A549 (cell line): ENCODE measurements at regions not wholly inside any gene's neighbourhood (a gene's known extent, or its start where the extent isn't known, plus 50 kb on each side); places are given as distances from the start of the nearest gene placed in this dataset.

ENCODE experiments used
- CHD2 ChIP-seq: fragments of 150-350 bp; IDR thresholded peaks from 2 replicates; pipeline ENCODE4 v1.6.1; 2014; ENCODE audit warnings: low read length; ENCODE audit not compliant: partially characterized antibody
- EP300 ChIP-seq, 2 experiments: fragments of >200 bp; sonication (Bioruptor Twin); formaldehyde crosslinking; IDR thresholded peaks; 2 replicates in 1 of 2; 3 replicates in 1 of 2; pipeline ENCODE4 v1.6.1; 2016 to 2017
- FOXS1 ChIP-seq: fragments of 250-450 bp; sonication (Bioruptor Pico); IDR thresholded peaks from 2 replicates; pipeline ENCODE4 v1.5.0; 2020; ENCODE audit warnings: mild to moderate bottlenecking, moderate library complexity
- HDAC2 ChIP-seq: fragments of 200-600 bp; sonication (generic); IDR thresholded peaks from 2 replicates; pipeline ENCODE4 v1.6.1; 2016
- NPAS2 ChIP-seq: fragments of 250-450 bp; sonication (Bioruptor Pico); IDR thresholded peaks from 2 replicates; pipeline ENCODE4 v1.8.0; 2022; ENCODE audit warnings: mild to moderate bottlenecking, moderate library complexity, borderline replicate concordance
- POLR2AphosphoS2 ChIP-seq: conservative IDR thresholded peaks from 2 replicates; pipeline ENCODE4 v1.6.1; 2012; ENCODE audit warnings: low read length, improper control_type of control experiment, inconsistent platforms
- RAD21 ChIP-seq, 2 experiments: fragments of >200 bp in 1 of 2; sonication (Bioruptor Twin) in 1 of 2; formaldehyde crosslinking in 1 of 2; IDR thresholded peaks in 1 of 2; conservative IDR thresholded peaks in 1 of 2; 2 replicates in 1 of 2; 3 replicates in 1 of 2; pipeline ENCODE4 v1.6.1; 2012 to 2018; ENCODE audit warnings: inconsistent platforms in 1 of 2
- SREBF2 ChIP-seq: fragments of 450-650 bp; IDR thresholded peaks from 2 replicates; pipeline ENCODE4 v1.6.1; 2014; ENCODE audit warnings: mild to moderate bottlenecking, moderate library complexity
- ZNF302 ChIP-seq: fragments of 250-450 bp; sonication (Bioruptor Pico); IDR thresholded peaks from 2 replicates; pipeline ENCODE4 v1.9.0; 2021; ENCODE audit warnings: inconsistent platforms, mild to moderate bottlenecking, moderate library complexity
- TF ChIP-seq, protein P1 (sequence below): fragments of >200 bp; sonication (Bioruptor Twin); formaldehyde crosslinking; IDR thresholded peaks from 3 replicates; pipeline ENCODE4 v1.5.1; 2016
- TF ChIP-seq, protein P2 (sequence below): fragments of 200-600 bp; sonication (generic); IDR thresholded peaks from 2 replicates; pipeline ENCODE4 v1.6.1; 2016; ENCODE audit warnings: antibody characterized with exemption, mild to moderate bottlenecking, moderate library complexity
- TF ChIP-seq, protein P3 (sequence below): fragments of >200 bp; sonication (Bioruptor Twin); formaldehyde crosslinking; IDR thresholded peaks from 3 replicates; pipeline ENCODE4 v1.6.1; 2016

DNA sequence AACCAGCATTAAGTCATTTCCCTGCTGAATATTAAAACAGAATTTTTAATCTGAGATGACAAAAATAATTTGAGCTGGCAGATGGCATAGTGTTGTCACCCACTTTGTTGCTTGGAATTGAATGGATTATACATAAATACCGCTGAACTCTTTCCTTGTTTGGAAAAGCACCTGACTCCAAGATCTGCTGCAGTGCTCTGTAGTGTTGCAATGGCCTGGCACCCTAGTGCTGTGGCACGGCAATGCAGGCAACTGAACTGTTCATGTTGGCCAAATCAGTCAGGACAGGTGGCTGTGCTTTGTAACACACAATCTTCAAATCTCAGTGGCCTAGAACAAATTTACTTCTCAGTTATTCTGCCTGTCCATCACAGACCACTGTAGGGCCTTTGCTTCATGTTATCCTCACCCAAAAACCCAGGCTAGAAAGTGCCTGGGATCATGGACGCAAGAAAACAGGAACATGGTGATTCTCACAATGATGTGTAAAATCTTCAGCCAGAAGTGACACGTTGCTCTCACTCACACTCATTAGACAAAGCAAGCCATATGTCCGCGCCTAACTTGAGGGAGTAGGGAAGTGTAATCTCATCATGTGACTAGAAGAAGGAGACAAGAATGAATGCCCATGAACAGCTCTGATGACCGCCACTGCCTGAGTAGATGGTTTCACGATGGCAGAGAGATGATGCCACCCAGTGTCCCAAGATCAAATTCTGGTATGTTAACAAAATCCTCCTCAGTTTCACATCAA lies 191.9 kb upstream of the PUM3 start:
- TF ChIP-seq, protein P1, sequence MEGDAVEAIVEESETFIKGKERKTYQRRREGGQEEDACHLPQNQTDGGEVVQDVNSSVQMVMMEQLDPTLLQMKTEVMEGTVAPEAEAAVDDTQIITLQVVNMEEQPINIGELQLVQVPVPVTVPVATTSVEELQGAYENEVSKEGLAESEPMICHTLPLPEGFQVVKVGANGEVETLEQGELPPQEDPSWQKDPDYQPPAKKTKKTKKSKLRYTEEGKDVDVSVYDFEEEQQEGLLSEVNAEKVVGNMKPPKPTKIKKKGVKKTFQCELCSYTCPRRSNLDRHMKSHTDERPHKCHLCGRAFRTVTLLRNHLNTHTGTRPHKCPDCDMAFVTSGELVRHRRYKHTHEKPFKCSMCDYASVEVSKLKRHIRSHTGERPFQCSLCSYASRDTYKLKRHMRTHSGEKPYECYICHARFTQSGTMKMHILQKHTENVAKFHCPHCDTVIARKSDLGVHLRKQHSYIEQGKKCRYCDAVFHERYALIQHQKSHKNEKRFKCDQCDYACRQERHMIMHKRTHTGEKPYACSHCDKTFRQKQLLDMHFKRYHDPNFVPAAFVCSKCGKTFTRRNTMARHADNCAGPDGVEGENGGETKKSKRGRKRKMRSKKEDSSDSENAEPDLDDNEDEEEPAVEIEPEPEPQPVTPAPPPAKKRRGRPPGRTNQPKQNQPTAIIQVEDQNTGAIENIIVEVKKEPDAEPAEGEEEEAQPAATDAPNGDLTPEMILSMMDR: no peak
- TF ChIP-seq, protein P2, sequence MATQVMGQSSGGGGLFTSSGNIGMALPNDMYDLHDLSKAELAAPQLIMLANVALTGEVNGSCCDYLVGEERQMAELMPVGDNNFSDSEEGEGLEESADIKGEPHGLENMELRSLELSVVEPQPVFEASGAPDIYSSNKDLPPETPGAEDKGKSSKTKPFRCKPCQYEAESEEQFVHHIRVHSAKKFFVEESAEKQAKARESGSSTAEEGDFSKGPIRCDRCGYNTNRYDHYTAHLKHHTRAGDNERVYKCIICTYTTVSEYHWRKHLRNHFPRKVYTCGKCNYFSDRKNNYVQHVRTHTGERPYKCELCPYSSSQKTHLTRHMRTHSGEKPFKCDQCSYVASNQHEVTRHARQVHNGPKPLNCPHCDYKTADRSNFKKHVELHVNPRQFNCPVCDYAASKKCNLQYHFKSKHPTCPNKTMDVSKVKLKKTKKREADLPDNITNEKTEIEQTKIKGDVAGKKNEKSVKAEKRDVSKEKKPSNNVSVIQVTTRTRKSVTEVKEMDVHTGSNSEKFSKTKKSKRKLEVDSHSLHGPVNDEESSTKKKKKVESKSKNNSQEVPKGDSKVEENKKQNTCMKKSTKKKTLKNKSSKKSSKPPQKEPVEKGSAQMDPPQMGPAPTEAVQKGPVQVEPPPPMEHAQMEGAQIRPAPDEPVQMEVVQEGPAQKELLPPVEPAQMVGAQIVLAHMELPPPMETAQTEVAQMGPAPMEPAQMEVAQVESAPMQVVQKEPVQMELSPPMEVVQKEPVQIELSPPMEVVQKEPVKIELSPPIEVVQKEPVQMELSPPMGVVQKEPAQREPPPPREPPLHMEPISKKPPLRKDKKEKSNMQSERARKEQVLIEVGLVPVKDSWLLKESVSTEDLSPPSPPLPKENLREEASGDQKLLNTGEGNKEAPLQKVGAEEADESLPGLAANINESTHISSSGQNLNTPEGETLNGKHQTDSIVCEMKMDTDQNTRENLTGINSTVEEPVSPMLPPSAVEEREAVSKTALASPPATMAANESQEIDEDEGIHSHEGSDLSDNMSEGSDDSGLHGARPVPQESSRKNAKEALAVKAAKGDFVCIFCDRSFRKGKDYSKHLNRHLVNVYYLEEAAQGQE: no peak
- TF ChIP-seq SREBF2 (no peak), EP300 (IDR thresholded peaks at IDR 0.05) (no peak), CHD2 (no peak), POLR2AphosphoS2 (no peak), ZNF302 (no peak), HDAC2 (no peak), FOXS1 (CRISPR knock-in tag) (no peak), RAD21 (conservative IDR thresholded peaks at IDR 0.05 in 1 of 2, IDR thresholded peaks at IDR 0.05 in 1 of 2) (no peak), NPAS2 (CRISPR knock-in tag) (no peak)
- TF ChIP-seq, protein P3, sequence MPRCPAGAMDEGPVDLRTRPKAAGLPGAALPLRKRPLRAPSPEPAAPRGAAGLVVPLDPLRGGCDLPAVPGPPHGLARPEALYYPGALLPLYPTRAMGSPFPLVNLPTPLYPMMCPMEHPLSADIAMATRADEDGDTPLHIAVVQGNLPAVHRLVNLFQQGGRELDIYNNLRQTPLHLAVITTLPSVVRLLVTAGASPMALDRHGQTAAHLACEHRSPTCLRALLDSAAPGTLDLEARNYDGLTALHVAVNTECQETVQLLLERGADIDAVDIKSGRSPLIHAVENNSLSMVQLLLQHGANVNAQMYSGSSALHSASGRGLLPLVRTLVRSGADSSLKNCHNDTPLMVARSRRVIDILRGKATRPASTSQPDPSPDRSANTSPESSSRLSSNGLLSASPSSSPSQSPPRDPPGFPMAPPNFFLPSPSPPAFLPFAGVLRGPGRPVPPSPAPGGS: no peak
